ENCODE measurements at regions not wholly inside any gene's neighbourhood (a gene's known extent, or its start where the extent isn't known, plus 50 kb on each side); places are given as distances from the start of the nearest gene placed in this dataset.

DNA sequence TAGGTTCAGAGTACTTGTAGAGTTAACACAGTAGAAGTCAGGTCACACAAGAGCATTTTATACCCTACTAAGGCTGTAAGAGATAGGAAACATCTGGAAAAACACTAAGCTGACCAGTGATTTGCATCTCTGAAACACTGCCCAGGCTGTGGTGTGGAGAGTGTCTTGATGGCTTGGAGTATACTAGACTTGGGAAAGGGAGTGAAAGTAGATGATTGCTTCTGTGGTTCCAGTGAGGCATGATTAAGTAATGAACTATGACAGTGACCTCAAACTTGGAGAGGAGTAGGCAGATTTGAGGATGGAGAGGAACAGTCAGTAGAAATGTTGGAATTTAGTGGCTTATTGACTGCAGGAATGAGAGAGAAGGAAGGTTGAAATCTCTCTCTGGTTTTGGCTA is 201.2 kb downstream of the FLRT2 start:
- TF ChIP-seq, protein P1, sequence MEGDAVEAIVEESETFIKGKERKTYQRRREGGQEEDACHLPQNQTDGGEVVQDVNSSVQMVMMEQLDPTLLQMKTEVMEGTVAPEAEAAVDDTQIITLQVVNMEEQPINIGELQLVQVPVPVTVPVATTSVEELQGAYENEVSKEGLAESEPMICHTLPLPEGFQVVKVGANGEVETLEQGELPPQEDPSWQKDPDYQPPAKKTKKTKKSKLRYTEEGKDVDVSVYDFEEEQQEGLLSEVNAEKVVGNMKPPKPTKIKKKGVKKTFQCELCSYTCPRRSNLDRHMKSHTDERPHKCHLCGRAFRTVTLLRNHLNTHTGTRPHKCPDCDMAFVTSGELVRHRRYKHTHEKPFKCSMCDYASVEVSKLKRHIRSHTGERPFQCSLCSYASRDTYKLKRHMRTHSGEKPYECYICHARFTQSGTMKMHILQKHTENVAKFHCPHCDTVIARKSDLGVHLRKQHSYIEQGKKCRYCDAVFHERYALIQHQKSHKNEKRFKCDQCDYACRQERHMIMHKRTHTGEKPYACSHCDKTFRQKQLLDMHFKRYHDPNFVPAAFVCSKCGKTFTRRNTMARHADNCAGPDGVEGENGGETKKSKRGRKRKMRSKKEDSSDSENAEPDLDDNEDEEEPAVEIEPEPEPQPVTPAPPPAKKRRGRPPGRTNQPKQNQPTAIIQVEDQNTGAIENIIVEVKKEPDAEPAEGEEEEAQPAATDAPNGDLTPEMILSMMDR (conservative IDR thresholded peaks at IDR 0.05; ENCODE audit: low read depth, low read length), result no peak
- no peak for TF ChIP-seq EZH2 (IDR thresholded peaks at IDR 0.05; ENCODE audit: borderline replicate concordance, low read depth, low read length, poor library complexity, severe bottlenecking)
